Stomach (tissue), 4 donors: ENCODE measurements at regions not wholly inside any gene's neighbourhood (a gene's known extent, or its start where the extent isn't known, plus 50 kb on each side); places are given as distances from the start of the nearest gene placed in this dataset.

Experiments used
- POLR2A ChIP-seq, 4 donors: fragments of 450-650 bp; IDR thresholded peaks; one replicate each; pipeline ENCODE4 v1.6.1; 2016; ENCODE audit warnings: antibody characterized with exemption in 4 of 4, control low read depth in 2 of 4, mild to moderate bottlenecking in 1 of 4, moderate library complexity in 1 of 4
- POLR2AphosphoS5 ChIP-seq, 3 donors: sonication (generic); formaldehyde crosslinking; IDR thresholded peaks; one replicate each; pipeline ENCODE4 v1.6.1; 2016; ENCODE audit warnings: antibody characterized with exemption in 3 of 3
- TF ChIP-seq, protein P1 (sequence below), 7 experiments: fragments of 450-650 bp in 4 of 7; fragments of 200-600 bp in 3 of 7; sonication (generic) in 3 of 7; IDR thresholded peaks; one replicate each; pipeline ENCODE4 v1.5.1; 2016 to 2019; ENCODE audit warnings: antibody characterized with exemption in 7 of 7, control low read depth in 2 of 7, mild to moderate bottlenecking in 1 of 7

DNA sequence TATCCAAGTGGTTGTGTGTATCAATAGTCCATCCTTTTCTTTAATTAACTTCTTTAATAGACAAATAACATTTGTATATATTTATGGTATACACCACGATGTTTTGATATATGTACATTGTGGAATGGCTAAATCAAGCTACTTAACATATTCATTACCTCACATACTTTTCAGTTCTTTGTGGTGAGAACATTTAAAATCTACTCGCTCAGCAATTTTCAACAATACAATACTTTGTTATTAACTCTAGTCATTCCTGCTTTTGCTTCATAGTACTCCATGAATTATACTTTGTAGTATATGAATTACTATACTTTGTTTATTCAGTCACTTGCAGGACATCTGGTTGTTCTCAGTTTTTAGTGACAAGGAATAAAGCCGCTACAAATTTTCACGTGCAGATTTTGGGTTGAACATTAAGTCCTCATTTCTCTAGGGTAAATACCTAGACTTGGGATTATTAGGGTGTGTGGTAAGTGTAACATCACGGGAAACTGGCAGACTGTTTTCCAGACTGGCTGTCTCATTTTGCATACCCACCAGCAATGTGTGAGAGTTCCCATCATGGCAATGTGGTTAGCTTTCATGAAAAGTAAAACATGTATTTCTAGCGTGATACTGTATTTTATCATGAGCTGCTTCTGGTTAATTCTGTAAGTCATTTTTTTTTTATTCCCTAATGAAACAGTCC lies 354.4 kb upstream of the WWC1 start:
- TF ChIP-seq POLR2A (IDR thresholded peaks at IDR 0.05) = no peak
- TF ChIP-seq, protein P1, sequence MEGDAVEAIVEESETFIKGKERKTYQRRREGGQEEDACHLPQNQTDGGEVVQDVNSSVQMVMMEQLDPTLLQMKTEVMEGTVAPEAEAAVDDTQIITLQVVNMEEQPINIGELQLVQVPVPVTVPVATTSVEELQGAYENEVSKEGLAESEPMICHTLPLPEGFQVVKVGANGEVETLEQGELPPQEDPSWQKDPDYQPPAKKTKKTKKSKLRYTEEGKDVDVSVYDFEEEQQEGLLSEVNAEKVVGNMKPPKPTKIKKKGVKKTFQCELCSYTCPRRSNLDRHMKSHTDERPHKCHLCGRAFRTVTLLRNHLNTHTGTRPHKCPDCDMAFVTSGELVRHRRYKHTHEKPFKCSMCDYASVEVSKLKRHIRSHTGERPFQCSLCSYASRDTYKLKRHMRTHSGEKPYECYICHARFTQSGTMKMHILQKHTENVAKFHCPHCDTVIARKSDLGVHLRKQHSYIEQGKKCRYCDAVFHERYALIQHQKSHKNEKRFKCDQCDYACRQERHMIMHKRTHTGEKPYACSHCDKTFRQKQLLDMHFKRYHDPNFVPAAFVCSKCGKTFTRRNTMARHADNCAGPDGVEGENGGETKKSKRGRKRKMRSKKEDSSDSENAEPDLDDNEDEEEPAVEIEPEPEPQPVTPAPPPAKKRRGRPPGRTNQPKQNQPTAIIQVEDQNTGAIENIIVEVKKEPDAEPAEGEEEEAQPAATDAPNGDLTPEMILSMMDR (IDR thresholded peaks at IDR 0.05) = no peak
- peak in 1 of 3 donors; percentile 23 for TF ChIP-seq POLR2AphosphoS5 (IDR thresholded peaks at IDR 0.05)
